ENCODE measurements at regions not wholly inside any gene's neighbourhood (a gene's known extent, or its start where the extent isn't known, plus 50 kb on each side); places are given as distances from the start of the nearest gene placed in this dataset.

- no peak for TF ChIP-seq CTCF (IDR thresholded peaks at IDR 0.05)
- TF ChIP-seq POLR2AphosphoS5 (IDR thresholded peaks at IDR 0.05; ENCODE audit: low read depth, low read length) = no peak
- no peak for TF ChIP-seq TCF7L2 (IDR thresholded peaks at IDR 0.05; ENCODE audit: low read depth, low read length)
These were observed 52.7 kb upstream of the LMO3 start for GRCh38 chr12:16658699-16659098.

Data from Panc1 (cell line).